ENCODE measurements at regions not wholly inside any gene's neighbourhood (a gene's known extent, or its start where the extent isn't known, plus 50 kb on each side); places are given as distances from the start of the nearest gene placed in this dataset.

GRCh38 chr2:163011000-163011399 lies 172.4 kb upstream of the KCNH7 start:
- Histone ChIP-seq H3K36me3 (ENCODE audit: control insufficient read depth in 1 of 2, insufficient read depth in 2 of 2, low read length in 2 of 2) (no peaks in the 10 kb centered on the region), H3K27me3 (ENCODE audit: control insufficient read depth in 1 of 2, insufficient read depth in 2 of 2, low read length in 2 of 2) (no peaks in the 10 kb centered on the region), H3K4me1 (ENCODE audit: control insufficient read depth in 1 of 2, insufficient read depth in 2 of 2, low read length in 2 of 2) (no peaks in the 10 kb centered on the region), H3K27ac (ENCODE audit: low read depth, low read length) (no peak overlapping the region), H3K4me3 (ENCODE audit: low read depth in 1 of 2, low read length in 2 of 2) (no peak overlapping the region), H3K9me3 (ENCODE audit: control insufficient read depth in 1 of 2, low read length in 2 of 2) (peaks cover 4 to 6% of the 10 kb centered on the region in 2 donors), H3K9ac (ENCODE audit: low read depth in 1 of 2, low read length in 2 of 2) (no peak overlapping the region)

GRCh38 chr2:163008642-163009041 lies 170.1 kb upstream of the KCNH7 start:
- Histone ChIP-seq H3K9ac (ENCODE audit: low read depth in 1 of 2, low read length in 2 of 2) (no peak overlapping the region), H3K9me3 (ENCODE audit: control insufficient read depth in 1 of 2, low read length in 2 of 2) (no peaks in the 10 kb centered on the region), H3K27ac (ENCODE audit: low read depth, low read length) (no peak overlapping the region), H3K4me3 (ENCODE audit: low read depth in 1 of 2, low read length in 2 of 2) (no peak overlapping the region), H3K4me1 (ENCODE audit: control insufficient read depth in 1 of 2, insufficient read depth in 2 of 2, low read length in 2 of 2) (no peaks in the 10 kb centered on the region), H3K36me3 (ENCODE audit: control insufficient read depth in 1 of 2, insufficient read depth in 2 of 2, low read length in 2 of 2) (no peaks in the 10 kb centered on the region), H3K27me3 (ENCODE audit: control insufficient read depth in 1 of 2, insufficient read depth in 2 of 2, low read length in 2 of 2) (no peaks in the 10 kb centered on the region)

GRCh38 chr2:162994718-162995117 lies 156.2 kb upstream of the KCNH7 start:
- H3K9me3 ChIP-seq (ENCODE audit: control insufficient read depth in 1 of 2, low read length in 2 of 2), result no peaks in the 10 kb centered on the region
- H3K36me3 ChIP-seq (ENCODE audit: control insufficient read depth in 1 of 2, insufficient read depth in 2 of 2, low read length in 2 of 2), result no peaks in the 10 kb centered on the region
- no peak overlapping the region for H3K4me3 ChIP-seq (ENCODE audit: low read depth in 1 of 2, low read length in 2 of 2)
- no peaks in the 10 kb centered on the region for H3K27me3 ChIP-seq (ENCODE audit: control insufficient read depth in 1 of 2, insufficient read depth in 2 of 2, low read length in 2 of 2)
- H3K4me1 ChIP-seq (ENCODE audit: control insufficient read depth in 1 of 2, insufficient read depth in 2 of 2, low read length in 2 of 2), result no peaks in the 10 kb centered on the region
- no peak overlapping the region for H3K9ac ChIP-seq (ENCODE audit: low read depth in 1 of 2, low read length in 2 of 2)
- H3K27ac ChIP-seq (ENCODE audit: low read depth, low read length), result no peak overlapping the region

GRCh38 chr2:162992828-162993227 lies 154.3 kb upstream of the KCNH7 start:
- H3K27me3 ChIP-seq (ENCODE audit: control insufficient read depth in 1 of 2, insufficient read depth in 2 of 2, low read length in 2 of 2), result no peaks in the 10 kb centered on the region
- no peak overlapping the region for H3K27ac ChIP-seq (ENCODE audit: low read depth, low read length)
- H3K9me3 ChIP-seq (ENCODE audit: control insufficient read depth in 1 of 2, low read length in 2 of 2), result no peaks in the 10 kb centered on the region
- no peaks in the 10 kb centered on the region for H3K36me3 ChIP-seq (ENCODE audit: control insufficient read depth in 1 of 2, insufficient read depth in 2 of 2, low read length in 2 of 2)
- no peak overlapping the region for H3K4me3 ChIP-seq (ENCODE audit: low read depth in 1 of 2, low read length in 2 of 2)
- no peak overlapping the region for H3K9ac ChIP-seq (ENCODE audit: low read depth in 1 of 2, low read length in 2 of 2)
- H3K4me1 ChIP-seq (ENCODE audit: control insufficient read depth in 1 of 2, insufficient read depth in 2 of 2, low read length in 2 of 2), result no peaks in the 10 kb centered on the region

GRCh38 chr2:162989507-162989906 lies 150.9 kb upstream of the KCNH7 start:
- Histone ChIP-seq H3K9ac (ENCODE audit: low read depth in 1 of 2, low read length in 2 of 2) (no peak overlapping the region), H3K4me1 (ENCODE audit: control insufficient read depth in 1 of 2, insufficient read depth in 2 of 2, low read length in 2 of 2) (no peaks in the 10 kb centered on the region), H3K36me3 (ENCODE audit: control insufficient read depth in 1 of 2, insufficient read depth in 2 of 2, low read length in 2 of 2) (no peaks in the 10 kb centered on the region), H3K27me3 (ENCODE audit: control insufficient read depth in 1 of 2, insufficient read depth in 2 of 2, low read length in 2 of 2) (no peaks in the 10 kb centered on the region), H3K4me3 (ENCODE audit: low read depth in 1 of 2, low read length in 2 of 2) (no peak overlapping the region), H3K27ac (ENCODE audit: low read depth, low read length) (no peak overlapping the region), H3K9me3 (ENCODE audit: control insufficient read depth in 1 of 2, low read length in 2 of 2) (no peaks in the 10 kb centered on the region)

- no peaks in the 10 kb centered on the region for H3K27me3 ChIP-seq (ENCODE audit: control insufficient read depth in 1 of 2, insufficient read depth in 2 of 2, low read length in 2 of 2)
- no peak overlapping the region for H3K9ac ChIP-seq (ENCODE audit: low read depth in 1 of 2, low read length in 2 of 2)
- no peaks in the 10 kb centered on the region for H3K9me3 ChIP-seq (ENCODE audit: control insufficient read depth in 1 of 2, low read length in 2 of 2)
- no peaks in the 10 kb centered on the region for H3K4me1 ChIP-seq (ENCODE audit: control insufficient read depth in 1 of 2, insufficient read depth in 2 of 2, low read length in 2 of 2)
- no peak overlapping the region for H3K27ac ChIP-seq (ENCODE audit: low read depth, low read length)
- H3K36me3 ChIP-seq (ENCODE audit: control insufficient read depth in 1 of 2, insufficient read depth in 2 of 2, low read length in 2 of 2), result no peaks in the 10 kb centered on the region
- no peak overlapping the region for H3K4me3 ChIP-seq (ENCODE audit: low read depth in 1 of 2, low read length in 2 of 2)
Observed at GRCh38 chr2:162974771-162975170, 136.2 kb upstream of the KCNH7 start.

- no peak overlapping the region for H3K9ac ChIP-seq (ENCODE audit: low read depth in 1 of 2, low read length in 2 of 2)
- H3K4me3 ChIP-seq (ENCODE audit: low read depth in 1 of 2, low read length in 2 of 2), result no peak overlapping the region
- H3K36me3 ChIP-seq (ENCODE audit: control insufficient read depth in 1 of 2, insufficient read depth in 2 of 2, low read length in 2 of 2), result no peaks in the 10 kb centered on the region
- H3K4me1 ChIP-seq (ENCODE audit: control insufficient read depth in 1 of 2, insufficient read depth in 2 of 2, low read length in 2 of 2), result no peaks in the 10 kb centered on the region
- H3K9me3 ChIP-seq (ENCODE audit: control insufficient read depth in 1 of 2, low read length in 2 of 2), result no peaks in the 10 kb centered on the region
- H3K27me3 ChIP-seq (ENCODE audit: control insufficient read depth in 1 of 2, insufficient read depth in 2 of 2, low read length in 2 of 2), result no peaks in the 10 kb centered on the region
- H3K27ac ChIP-seq (ENCODE audit: low read depth, low read length), result no peak overlapping the region
Observed at GRCh38 chr2:162972383-162972782, 133.8 kb upstream of the KCNH7 start.

- H3K9ac ChIP-seq (ENCODE audit: low read depth in 1 of 2, low read length in 2 of 2), result no peak overlapping the region
- no peaks in the 10 kb centered on the region for H3K4me1 ChIP-seq (ENCODE audit: control insufficient read depth in 1 of 2, insufficient read depth in 2 of 2, low read length in 2 of 2)
- no peaks in the 10 kb centered on the region for H3K36me3 ChIP-seq (ENCODE audit: control insufficient read depth in 1 of 2, insufficient read depth in 2 of 2, low read length in 2 of 2)
- no peak overlapping the region for H3K27ac ChIP-seq (ENCODE audit: low read depth, low read length)
- no peaks in the 10 kb centered on the region for H3K27me3 ChIP-seq (ENCODE audit: control insufficient read depth in 1 of 2, insufficient read depth in 2 of 2, low read length in 2 of 2)
- no peaks in the 10 kb centered on the region for H3K9me3 ChIP-seq (ENCODE audit: control insufficient read depth in 1 of 2, low read length in 2 of 2)
- H3K4me3 ChIP-seq (ENCODE audit: low read depth in 1 of 2, low read length in 2 of 2), result no peak overlapping the region
Observed at GRCh38 chr2:162968306-162968705, 129.7 kb upstream of the KCNH7 start.

GRCh38 chr2:162967811-162968210 lies 129.2 kb upstream of the KCNH7 start:
- no peak overlapping the region for H3K4me3 ChIP-seq (ENCODE audit: low read depth in 1 of 2, low read length in 2 of 2)
- no peak overlapping the region for H3K9ac ChIP-seq (ENCODE audit: low read depth in 1 of 2, low read length in 2 of 2)
- H3K27me3 ChIP-seq (ENCODE audit: control insufficient read depth in 1 of 2, insufficient read depth in 2 of 2, low read length in 2 of 2), result no peaks in the 10 kb centered on the region
- no peak overlapping the region for H3K27ac ChIP-seq (ENCODE audit: low read depth, low read length)
- no peaks in the 10 kb centered on the region for H3K4me1 ChIP-seq (ENCODE audit: control insufficient read depth in 1 of 2, insufficient read depth in 2 of 2, low read length in 2 of 2)
- H3K9me3 ChIP-seq (ENCODE audit: control insufficient read depth in 1 of 2, low read length in 2 of 2), result no peaks in the 10 kb centered on the region
- no peaks in the 10 kb centered on the region for H3K36me3 ChIP-seq (ENCODE audit: control insufficient read depth in 1 of 2, insufficient read depth in 2 of 2, low read length in 2 of 2)

- Histone ChIP-seq H3K36me3 (ENCODE audit: control insufficient read depth in 1 of 2, insufficient read depth in 2 of 2, low read length in 2 of 2) (no peaks in the 10 kb centered on the region), H3K9me3 (ENCODE audit: control insufficient read depth in 1 of 2, low read length in 2 of 2) (no peaks in the 10 kb centered on the region), H3K27ac (ENCODE audit: low read depth, low read length) (no peak overlapping the region), H3K4me3 (ENCODE audit: low read depth in 1 of 2, low read length in 2 of 2) (no peak overlapping the region), H3K9ac (ENCODE audit: low read depth in 1 of 2, low read length in 2 of 2) (no peak overlapping the region), H3K4me1 (ENCODE audit: control insufficient read depth in 1 of 2, insufficient read depth in 2 of 2, low read length in 2 of 2) (no peaks in the 10 kb centered on the region), H3K27me3 (ENCODE audit: control insufficient read depth in 1 of 2, insufficient read depth in 2 of 2, low read length in 2 of 2) (no peaks in the 10 kb centered on the region)
Observed at GRCh38 chr2:162967147-162967546, 128.6 kb upstream of the KCNH7 start.

GRCh38 chr2:162965191-162965590 lies 126.6 kb upstream of the KCNH7 start:
- Histone ChIP-seq H3K4me3 (ENCODE audit: low read depth in 1 of 2, low read length in 2 of 2) (no peak overlapping the region), H3K36me3 (ENCODE audit: control insufficient read depth in 1 of 2, insufficient read depth in 2 of 2, low read length in 2 of 2) (no peaks in the 10 kb centered on the region), H3K4me1 (ENCODE audit: control insufficient read depth in 1 of 2, insufficient read depth in 2 of 2, low read length in 2 of 2) (no peaks in the 10 kb centered on the region), H3K27me3 (ENCODE audit: control insufficient read depth in 1 of 2, insufficient read depth in 2 of 2, low read length in 2 of 2) (no peaks in the 10 kb centered on the region), H3K9ac (ENCODE audit: low read depth in 1 of 2, low read length in 2 of 2) (no peak overlapping the region), H3K9me3 (ENCODE audit: control insufficient read depth in 1 of 2, low read length in 2 of 2) (no peaks in the 10 kb centered on the region), H3K27ac (ENCODE audit: low read depth, low read length) (no peak overlapping the region)
